Fibroblast of lung (primary cell): ENCODE measurements at regions not wholly inside any gene's neighbourhood (a gene's known extent, or its start where the extent isn't known, plus 50 kb on each side); places are given as distances from the start of the nearest gene placed in this dataset.

Experiments
- DNase-seq, 2 donors: peaks; one replicate each; pipeline versions ENCODE4 v3.0.0 to v3.0.0-alpha.2; 2010; ENCODE audit warnings: low read depth in 2 of 2
- H2AFZ ChIP-seq: 2 replicates; pipeline ENCODE4 v1.5.1; 2012; ENCODE audit warnings: low read length, control low read depth, inconsistent platforms
- H3K27ac ChIP-seq: 2 replicates; pipeline ENCODE4 v1.5.1; 2011; ENCODE audit warnings: low read length, control low read depth; ENCODE audit not compliant: insufficient read depth
- H3K27me3 ChIP-seq: 2 replicates; pipeline ENCODE4 v1.5.1; 2011; ENCODE audit warnings: mild to moderate bottlenecking, low read length; ENCODE audit not compliant: control insufficient read depth, insufficient read depth
- H3K36me3 ChIP-seq: 2 replicates; pipeline ENCODE4 v1.5.1; 2011; ENCODE audit warnings: low read length; ENCODE audit not compliant: control insufficient read depth, insufficient read depth
- H3K4me1 ChIP-seq: 2 replicates; pipeline ENCODE4 v1.5.1; 2011; ENCODE audit warnings: low read length; ENCODE audit not compliant: control insufficient read depth, insufficient read depth; ENCODE audit errors: extremely low read depth
- H3K4me2 ChIP-seq: 2 replicates; pipeline ENCODE4 v1.5.1; 2011; ENCODE audit warnings: low read length, control low read depth; ENCODE audit not compliant: insufficient read depth; ENCODE audit errors: extremely low read depth
- H3K4me3 ChIP-seq, 4 experiments: fragments of 200-600 bp in 1 of 4; sonication (generic) in 1 of 4; replicated peaks in 1 of 4; 2 replicates each; pipeline ENCODE4 v1.5.1; 2011 to 2016; ENCODE audit warnings: low read length in 4 of 4, low read depth in 3 of 4, mild to moderate bottlenecking in 3 of 4, control low read depth in 2 of 4, inconsistent platforms in 1 of 4, mixed read lengths in 1 of 4; ENCODE audit not compliant: insufficient read depth in 1 of 4; ENCODE audit errors: control extremely low read depth in 1 of 4
- H3K79me2 ChIP-seq: 2 replicates; pipeline ENCODE4 v1.5.1; 2012; ENCODE audit warnings: mild to moderate bottlenecking, low read length, inconsistent platforms; ENCODE audit not compliant: control insufficient read depth, insufficient read depth
- H3K9ac ChIP-seq: 2 replicates; pipeline ENCODE4 v1.5.1; 2011; ENCODE audit warnings: mild to moderate bottlenecking, low read length, control low read depth; ENCODE audit not compliant: insufficient read depth
- H3K9me3 ChIP-seq: 2 replicates; pipeline ENCODE4 v1.5.1; 2012; ENCODE audit warnings: low read depth, low read length; ENCODE audit not compliant: control insufficient read depth, insufficient read depth
- H4K20me1 ChIP-seq: 2 replicates; pipeline ENCODE4 v1.5.1; 2011; ENCODE audit warnings: low read length; ENCODE audit not compliant: control insufficient read depth, insufficient read depth; ENCODE audit errors: extremely low read depth
- EZH2 ChIP-seq: IDR thresholded peaks from 2 replicates; pipeline ENCODE4 v1.5.1; 2012; ENCODE audit warnings: low read length, control low read depth, mild to moderate bottlenecking; ENCODE audit errors: missing control alignments
- TF ChIP-seq, protein P1 (sequence below), 2 donors: IDR thresholded peaks in 1 of 2; conservative IDR thresholded peaks in 1 of 2; 1 replicate in 1 of 2; 2 replicates in 1 of 2; pipeline ENCODE4 v1.5.1; 2011 to 2012; ENCODE audit warnings: low read length in 2 of 2, control low read depth in 1 of 2, inconsistent platforms in 1 of 2, low read depth in 1 of 2, mild to moderate bottlenecking in 1 of 2

DNA sequence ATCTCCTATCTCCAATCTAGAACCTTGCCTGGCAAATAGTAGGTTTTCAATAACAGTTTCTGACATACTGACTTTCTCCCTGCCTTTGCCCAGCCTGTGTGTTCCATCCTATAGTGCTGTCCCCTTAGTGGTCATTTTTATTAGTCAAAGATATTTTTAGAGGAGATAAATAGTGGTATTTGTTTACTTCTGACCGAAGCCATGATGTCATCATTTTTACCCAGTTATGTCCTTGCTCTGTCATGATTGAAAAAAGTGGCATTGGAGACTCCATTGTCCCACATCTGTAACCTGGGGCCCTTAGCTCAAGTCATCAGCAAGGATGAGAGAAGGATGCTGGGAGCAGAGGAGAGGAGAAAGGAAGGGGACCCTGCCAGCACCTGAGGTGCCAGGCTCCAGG is 80.6 kb upstream of the ATP2B2 start:
- no peak for DNase-seq
- H3K27me3 ChIP-seq, result no peaks in the 10 kb centered on the region
- no peaks in the 10 kb centered on the region for H3K36me3 ChIP-seq
- no peak overlapping the region for H3K4me2 ChIP-seq
- no peaks in the 10 kb centered on the region for H3K79me2 ChIP-seq
- H3K9ac ChIP-seq, result no peak overlapping the region
- H4K20me1 ChIP-seq, result no peaks in the 10 kb centered on the region
- H3K27ac ChIP-seq, result no peak overlapping the region
- H3K4me1 ChIP-seq, result no peaks in the 10 kb centered on the region
- no peak overlapping the region for H3K4me3 ChIP-seq
- no peak overlapping the region for H2AFZ ChIP-seq
- TF ChIP-seq, protein P1, sequence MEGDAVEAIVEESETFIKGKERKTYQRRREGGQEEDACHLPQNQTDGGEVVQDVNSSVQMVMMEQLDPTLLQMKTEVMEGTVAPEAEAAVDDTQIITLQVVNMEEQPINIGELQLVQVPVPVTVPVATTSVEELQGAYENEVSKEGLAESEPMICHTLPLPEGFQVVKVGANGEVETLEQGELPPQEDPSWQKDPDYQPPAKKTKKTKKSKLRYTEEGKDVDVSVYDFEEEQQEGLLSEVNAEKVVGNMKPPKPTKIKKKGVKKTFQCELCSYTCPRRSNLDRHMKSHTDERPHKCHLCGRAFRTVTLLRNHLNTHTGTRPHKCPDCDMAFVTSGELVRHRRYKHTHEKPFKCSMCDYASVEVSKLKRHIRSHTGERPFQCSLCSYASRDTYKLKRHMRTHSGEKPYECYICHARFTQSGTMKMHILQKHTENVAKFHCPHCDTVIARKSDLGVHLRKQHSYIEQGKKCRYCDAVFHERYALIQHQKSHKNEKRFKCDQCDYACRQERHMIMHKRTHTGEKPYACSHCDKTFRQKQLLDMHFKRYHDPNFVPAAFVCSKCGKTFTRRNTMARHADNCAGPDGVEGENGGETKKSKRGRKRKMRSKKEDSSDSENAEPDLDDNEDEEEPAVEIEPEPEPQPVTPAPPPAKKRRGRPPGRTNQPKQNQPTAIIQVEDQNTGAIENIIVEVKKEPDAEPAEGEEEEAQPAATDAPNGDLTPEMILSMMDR (conservative IDR thresholded peaks at IDR 0.05 in 1 of 2, IDR thresholded peaks at IDR 0.05 in 1 of 2; ENCODE audit: low read depth in 1 of 2, low read length in 2 of 2), result no peak
- no peak for TF ChIP-seq EZH2
- H3K9me3 ChIP-seq, result no peaks in the 10 kb centered on the region

DNA sequence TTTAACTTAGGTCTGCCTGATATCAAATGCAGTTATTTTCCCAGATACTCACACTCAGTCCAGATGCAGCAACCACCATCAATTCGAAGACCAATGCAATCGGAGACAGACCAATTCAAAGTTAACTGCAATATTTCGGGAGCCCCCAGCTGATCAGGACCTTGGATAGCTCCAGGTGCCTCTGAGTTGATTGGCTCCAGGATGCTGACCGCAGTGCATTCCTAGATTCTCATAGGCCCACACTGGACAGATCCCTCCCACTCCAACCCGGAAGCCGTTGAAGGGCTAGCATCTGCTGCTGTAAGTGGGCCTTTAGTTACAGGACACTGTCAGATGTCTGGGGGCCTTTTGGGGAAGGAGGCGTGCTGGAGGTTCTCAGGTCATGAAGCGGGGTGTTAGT is 89.5 kb upstream of the ATP2B2 start:
- H2AFZ ChIP-seq, result no peak overlapping the region

DNA sequence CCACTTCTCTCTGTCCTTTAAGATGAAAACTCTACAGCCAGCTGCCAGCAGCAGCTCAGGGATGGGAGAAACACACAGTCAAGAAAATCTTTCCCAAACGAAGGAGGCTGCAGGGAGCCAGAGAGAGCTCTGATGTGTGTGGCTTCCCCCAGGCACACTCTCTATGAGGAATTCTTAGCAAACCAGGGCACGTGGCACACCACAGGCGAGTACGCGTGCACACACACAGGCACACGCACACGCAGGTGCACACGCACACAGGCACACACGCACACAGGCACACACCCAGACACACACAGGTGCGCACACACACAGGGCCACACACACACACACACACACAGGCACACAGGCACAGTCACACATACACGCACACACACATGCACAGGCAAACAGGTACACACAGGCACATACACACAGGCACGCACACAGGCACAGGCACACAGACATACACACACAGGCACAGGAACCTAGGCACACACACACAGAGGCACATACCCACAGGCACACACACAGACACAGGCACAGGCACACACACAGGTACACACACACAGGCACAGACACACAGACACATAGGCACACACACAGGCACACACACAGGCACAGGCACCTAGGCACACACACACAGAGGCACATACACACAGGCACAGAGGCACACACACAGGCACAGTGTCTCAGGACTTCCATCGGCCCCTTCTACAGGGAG is 91.5 kb upstream of the ATP2B2 start:
- H2AFZ ChIP-seq, result no peak overlapping the region
- DNase-seq, result no peak
- no peaks in the 10 kb centered on the region for H3K27me3 ChIP-seq
- H3K9ac ChIP-seq, result no peak overlapping the region
- no peaks in the 10 kb centered on the region for H3K36me3 ChIP-seq
- no peak overlapping the region for H3K4me3 ChIP-seq
- no peaks in the 10 kb centered on the region for H4K20me1 ChIP-seq
- no peak overlapping the region for H3K4me2 ChIP-seq
- H3K79me2 ChIP-seq, result no peaks in the 10 kb centered on the region
- H3K4me1 ChIP-seq, result no peaks in the 10 kb centered on the region
- no peak overlapping the region for H3K27ac ChIP-seq
- no peaks in the 10 kb centered on the region for H3K9me3 ChIP-seq
- TF ChIP-seq EZH2, result no peak
- TF ChIP-seq, protein P1 (conservative IDR thresholded peaks at IDR 0.05 in 1 of 2, IDR thresholded peaks at IDR 0.05 in 1 of 2; ENCODE audit: low read depth in 1 of 2, low read length in 2 of 2), result no peak

More for the DNA sequence above, 89.5 kb upstream of the ATP2B2 start:
- Histone ChIP-seq H4K20me1 (no peaks in the 10 kb centered on the region), H3K9ac (no peak overlapping the region), H3K27me3 (no peaks in the 10 kb centered on the region), H3K27ac (no peak overlapping the region), H3K4me1 (no peaks in the 10 kb centered on the region), H3K79me2 (no peaks in the 10 kb centered on the region), H3K4me3 (no peak overlapping the region), H3K36me3 (no peaks in the 10 kb centered on the region), H3K9me3 (no peaks in the 10 kb centered on the region), H3K4me2 (no peak overlapping the region)
- TF ChIP-seq EZH2, result no peak
- TF ChIP-seq, protein P1 (conservative IDR thresholded peaks at IDR 0.05 in 1 of 2, IDR thresholded peaks at IDR 0.05 in 1 of 2; ENCODE audit: low read depth in 1 of 2, low read length in 2 of 2), result no peak
- peak; percentile 34 to 66 for DNase-seq
